HepG2 (cell line): ENCODE measurements at regions not wholly inside any gene's neighbourhood (a gene's known extent, or its start where the extent isn't known, plus 50 kb on each side); places are given as distances from the start of the nearest gene placed in this dataset.

ENCODE experiments used
- ATF4 ChIP-seq, 2 experiments: fragments of 450-650 bp in 1 of 2; sonication (generic) in 1 of 2; formaldehyde crosslinking; IDR thresholded peaks; 2 replicates each; pipeline versions ENCODE4 v1.5.0 to v1.8.0; 2020 to 2022; ENCODE audit warnings: mild to moderate bottlenecking in 1 of 2, missing genetic modification reagents in 1 of 2
- EP300 ChIP-seq, 3 experiments: sonication (generic) in 1 of 3; formaldehyde crosslinking in 1 of 3; IDR thresholded peaks; 2 replicates each; pipeline versions ENCODE4 v1.5.1 to v1.6.1; 2011 to 2020; ENCODE audit warnings: low read depth in 2 of 3, low read length in 2 of 3, borderline replicate concordance in 1 of 3, improper control_type of control experiment in 1 of 3, mild to moderate bottlenecking in 1 of 3, missing genetic modification reagents in 1 of 3, moderate library complexity in 1 of 3
- FOXA1 ChIP-seq, 2 experiments: fragments of 450-650 bp in 1 of 2; sonication (generic) in 1 of 2; formaldehyde crosslinking in 1 of 2; IDR thresholded peaks; 2 replicates each; pipeline versions ENCODE4 v1.4.0 to v1.6.1; 2016 to 2020; ENCODE audit warnings: missing genetic modification reagents in 1 of 2
- NFKBIZ ChIP-seq: IDR thresholded peaks from 2 replicates; pipeline ENCODE4 v1.6.1; 2018; ENCODE audit warnings: missing genetic modification reagents, missing compliant biosample characterization
- SALL1 ChIP-seq: sonication (generic); formaldehyde crosslinking; IDR thresholded peaks from 2 replicates; pipeline ENCODE4 v1.8.0; 2022; ENCODE audit warnings: mild to moderate bottlenecking, missing genetic modification reagents
- SKI ChIP-seq: fragments of 450-650 bp; IDR thresholded peaks from one replicate; pipeline ENCODE4 v1.6.1; 2018; ENCODE audit warnings: mild to moderate bottlenecking; ENCODE audit not compliant: partially characterized antibody
- ZNF335 ChIP-seq: sonication (generic); formaldehyde crosslinking; IDR thresholded peaks from 2 replicates; pipeline ENCODE4 v1.4.0; 2020; ENCODE audit warnings: missing genetic modification reagents
- ZNF407 ChIP-seq: sonication (generic); formaldehyde crosslinking; IDR thresholded peaks from one replicate; pipeline ENCODE4 v1.5.1; 2020; ENCODE audit warnings: mild to moderate bottlenecking, missing genetic modification reagents; ENCODE audit errors: not compliant biosample characterization
- TF ChIP-seq, protein P1 (sequence below): sonication (generic); formaldehyde crosslinking; IDR thresholded peaks from 2 replicates; pipeline ENCODE4 v1.5.0; 2020; ENCODE audit warnings: mild to moderate bottlenecking, missing genetic modification reagents, borderline replicate concordance

DNA sequence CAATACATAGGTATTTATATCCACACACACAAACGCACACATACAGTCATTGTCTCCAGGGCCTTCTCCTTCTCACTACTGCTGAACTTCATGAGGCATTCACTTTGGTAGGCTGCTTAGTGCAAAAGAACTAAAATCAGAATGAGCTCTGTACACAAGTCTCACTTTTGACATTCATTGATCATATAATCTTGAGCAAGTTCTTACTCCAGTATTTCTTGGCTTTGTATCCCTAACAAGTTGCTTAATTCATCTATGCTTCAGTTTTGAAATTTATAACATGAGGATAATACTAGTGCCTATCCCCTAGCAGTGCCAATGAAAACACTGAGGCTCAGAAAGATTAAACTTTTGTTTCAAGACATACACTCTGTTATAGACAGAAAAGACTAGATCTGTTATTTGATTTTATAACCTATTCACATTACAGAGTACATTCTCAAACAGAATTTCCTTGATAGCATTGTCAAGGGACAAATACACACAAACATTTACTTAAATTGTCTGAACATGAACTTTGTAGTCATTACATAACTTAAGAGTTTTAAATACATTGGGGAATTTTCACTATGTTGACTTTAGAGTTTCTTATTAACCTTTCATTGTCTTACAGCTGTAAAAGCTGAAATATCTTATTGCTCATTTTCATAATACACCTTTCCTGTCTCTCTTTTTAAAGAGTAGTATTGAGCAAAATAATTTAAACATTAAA, 55.0 kb upstream of the SI start (continued):
- TF ChIP-seq EP300 (IDR thresholded peaks at IDR 0.05; ENCODE audit: low read depth in 2 of 2, low read length in 2 of 2), result peak in 1 of 2 experiments; percentile 58; a peak in 1 of 4 replicates
- no peak for TF ChIP-seq EP300 (CRISPR knock-in tag; IDR thresholded peaks at IDR 0.05; ENCODE audit: borderline replicate concordance)
- TF ChIP-seq ZNF335 (CRISPR knock-in tag), result no peak
- TF ChIP-seq, protein P1, sequence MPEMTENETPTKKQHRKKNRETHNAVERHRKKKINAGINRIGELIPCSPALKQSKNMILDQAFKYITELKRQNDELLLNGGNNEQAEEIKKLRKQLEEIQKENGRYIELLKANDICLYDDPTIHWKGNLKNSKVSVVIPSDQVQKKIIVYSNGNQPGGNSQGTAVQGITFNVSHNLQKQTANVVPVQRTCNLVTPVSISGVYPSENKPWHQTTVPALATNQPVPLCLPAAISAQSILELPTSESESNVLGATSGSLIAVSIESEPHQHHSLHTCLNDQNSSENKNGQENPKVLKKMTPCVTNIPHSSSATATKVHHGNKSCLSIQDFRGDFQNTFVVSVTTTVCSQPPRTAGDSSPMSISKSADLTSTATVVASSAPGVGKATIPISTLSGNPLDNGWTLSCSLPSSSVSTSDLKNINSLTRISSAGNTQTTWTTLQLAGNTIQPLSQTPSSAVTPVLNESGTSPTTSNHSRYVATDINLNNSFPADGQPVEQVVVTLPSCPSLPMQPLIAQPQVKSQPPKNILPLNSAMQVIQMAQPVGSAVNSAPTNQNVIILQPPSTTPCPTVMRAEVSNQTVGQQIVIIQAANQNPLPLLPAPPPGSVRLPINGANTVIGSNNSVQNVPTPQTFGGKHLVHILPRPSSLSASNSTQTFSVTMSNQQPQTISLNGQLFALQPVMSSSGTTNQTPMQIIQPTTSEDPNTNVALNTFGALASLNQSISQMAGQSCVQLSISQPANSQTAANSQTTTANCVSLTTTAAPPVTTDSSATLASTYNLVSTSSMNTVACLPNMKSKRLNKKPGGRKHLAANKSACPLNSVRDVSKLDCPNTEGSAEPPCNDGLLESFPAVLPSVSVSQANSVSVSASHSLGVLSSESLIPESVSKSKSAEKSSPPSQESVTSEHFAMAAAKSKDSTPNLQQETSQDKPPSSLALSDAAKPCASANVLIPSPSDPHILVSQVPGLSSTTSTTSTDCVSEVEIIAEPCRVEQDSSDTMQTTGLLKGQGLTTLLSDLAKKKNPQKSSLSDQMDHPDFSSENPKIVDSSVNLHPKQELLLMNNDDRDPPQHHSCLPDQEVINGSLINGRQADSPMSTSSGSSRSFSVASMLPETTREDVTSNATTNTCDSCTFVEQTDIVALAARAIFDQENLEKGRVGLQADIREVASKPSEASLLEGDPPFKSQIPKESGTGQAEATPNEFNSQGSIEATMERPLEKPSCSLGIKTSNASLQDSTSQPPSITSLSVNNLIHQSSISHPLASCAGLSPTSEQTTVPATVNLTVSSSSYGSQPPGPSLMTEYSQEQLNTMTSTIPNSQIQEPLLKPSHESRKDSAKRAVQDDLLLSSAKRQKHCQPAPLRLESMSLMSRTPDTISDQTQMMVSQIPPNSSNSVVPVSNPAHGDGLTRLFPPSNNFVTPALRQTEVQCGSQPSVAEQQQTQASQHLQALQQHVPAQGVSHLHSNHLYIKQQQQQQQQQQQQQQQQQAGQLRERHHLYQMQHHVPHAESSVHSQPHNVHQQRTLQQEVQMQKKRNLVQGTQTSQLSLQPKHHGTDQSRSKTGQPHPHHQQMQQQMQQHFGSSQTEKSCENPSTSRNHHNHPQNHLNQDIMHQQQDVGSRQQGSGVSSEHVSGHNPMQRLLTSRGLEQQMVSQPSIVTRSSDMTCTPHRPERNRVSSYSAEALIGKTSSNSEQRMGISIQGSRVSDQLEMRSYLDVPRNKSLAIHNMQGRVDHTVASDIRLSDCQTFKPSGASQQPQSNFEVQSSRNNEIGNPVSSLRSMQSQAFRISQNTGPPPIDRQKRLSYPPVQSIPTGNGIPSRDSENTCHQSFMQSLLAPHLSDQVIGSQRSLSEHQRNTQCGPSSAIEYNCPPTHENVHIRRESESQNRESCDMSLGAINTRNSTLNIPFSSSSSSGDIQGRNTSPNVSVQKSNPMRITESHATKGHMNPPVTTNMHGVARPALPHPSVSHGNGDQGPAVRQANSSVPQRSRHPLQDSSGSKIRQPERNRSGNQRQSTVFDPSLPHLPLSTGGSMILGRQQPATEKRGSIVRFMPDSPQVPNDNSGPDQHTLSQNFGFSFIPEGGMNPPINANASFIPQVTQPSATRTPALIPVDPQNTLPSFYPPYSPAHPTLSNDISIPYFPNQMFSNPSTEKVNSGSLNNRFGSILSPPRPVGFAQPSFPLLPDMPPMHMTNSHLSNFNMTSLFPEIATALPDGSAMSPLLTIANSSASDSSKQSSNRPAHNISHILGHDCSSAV, result no peak
- TF ChIP-seq NFKBIZ (CRISPR knock-in tag), result no peak
- peak; percentile 22; the same call in 1 of the 2 replicates for TF ChIP-seq FOXA1 (IDR thresholded peaks at IDR 0.05)
- peak; percentile 56; the same call in 1 of the 2 replicates for TF ChIP-seq FOXA1 (CRISPR knock-in tag; IDR thresholded peaks at IDR 0.05)
- no peak for TF ChIP-seq SALL1
- TF ChIP-seq ATF4 (CRISPR knock-in tag; IDR thresholded peaks at IDR 0.05), result peak in 1 of 2 experiments; percentile 43; a peak in 1 of 4 replicates
- no peak for TF ChIP-seq ZNF407 (CRISPR knock-in tag)
- peak; percentile 76 for TF ChIP-seq SKI
